GM12875 (cell line): ENCODE measurements at regions not wholly inside any gene's neighbourhood (a gene's known extent, or its start where the extent isn't known, plus 50 kb on each side); places are given as distances from the start of the nearest gene placed in this dataset.

Experiments used
- H3K4me3 ChIP-seq: one replicate; pipeline ENCODE4 v1.5.1; 2011; ENCODE audit warnings: low read depth, low read length, control low read depth
- CTCF ChIP-seq: IDR thresholded peaks from 2 replicates; pipeline ENCODE4 v1.5.1; 2011; ENCODE audit warnings: low read depth, mild to moderate bottlenecking, control low read depth, inconsistent platforms, low read length, moderate library complexity, borderline replicate concordance; ENCODE audit not compliant: insufficient read depth

DNA sequence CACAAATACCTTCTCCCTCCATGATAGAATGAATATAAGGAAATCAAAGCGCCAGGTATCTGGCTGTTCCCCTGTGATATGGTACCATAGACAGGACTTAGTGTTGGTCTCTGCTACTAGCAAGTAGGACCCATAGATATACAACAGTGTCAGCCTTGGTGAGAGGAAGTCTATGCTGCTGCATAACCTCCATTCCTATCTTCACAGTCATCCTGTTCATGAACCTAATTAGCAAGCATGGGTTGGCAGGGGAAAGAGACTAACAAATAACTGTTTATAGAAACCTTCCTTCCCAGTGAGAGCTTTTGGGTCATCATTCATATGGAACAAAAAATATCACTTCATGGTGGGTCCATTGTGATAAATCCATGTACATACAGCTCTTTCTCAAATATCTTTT, 188.9 kb upstream of the FAM98A start:
- TF ChIP-seq CTCF = no peak
- no peak overlapping the region for H3K4me3 ChIP-seq

- H3K4me3 ChIP-seq = no peak overlapping the region
- TF ChIP-seq CTCF = no peak
Measured at GRCh38 chr2:33786881-33787280, 187.8 kb upstream of the FAM98A start.

DNA sequence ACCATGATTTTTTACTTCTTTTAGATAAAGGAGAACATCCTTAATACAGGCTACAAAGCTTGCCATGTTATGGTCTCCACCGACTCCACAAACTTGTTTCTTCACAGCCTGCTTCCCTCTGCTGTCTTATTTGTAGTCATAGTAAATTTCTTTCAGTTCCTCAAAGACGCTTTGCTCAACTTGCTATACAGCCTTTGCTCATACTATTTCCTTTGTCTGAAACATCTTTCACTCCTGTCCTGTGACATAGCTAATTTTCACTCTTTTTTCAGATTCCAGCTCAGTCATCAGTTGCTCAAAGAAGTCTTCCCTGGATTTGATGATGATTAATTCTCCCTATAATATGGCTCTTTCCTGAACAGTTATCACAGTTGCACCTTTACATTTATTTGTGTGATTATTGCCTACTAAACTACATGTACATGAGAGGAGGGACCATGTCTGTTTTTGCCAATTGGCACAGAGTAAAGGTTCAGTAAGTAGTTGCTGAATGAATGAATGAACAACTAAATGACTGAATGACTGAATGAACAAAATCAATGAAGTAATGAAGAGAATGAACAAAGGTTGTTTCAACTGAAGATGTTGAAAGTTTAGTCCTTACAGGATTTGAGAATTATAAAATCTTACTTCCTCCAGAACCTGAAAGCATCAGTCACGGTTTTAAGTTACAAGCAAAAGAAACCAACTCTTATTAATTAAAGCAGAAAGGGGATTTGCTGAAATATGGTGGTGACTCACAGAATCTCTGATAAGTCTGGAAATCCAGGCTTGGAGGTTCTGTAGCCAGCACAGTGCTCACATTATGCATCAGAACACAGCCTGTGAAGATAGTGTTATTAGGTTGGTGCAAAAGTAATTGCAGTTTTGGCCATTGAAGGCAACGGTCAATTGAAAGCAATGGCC, 186.4 kb upstream of the FAM98A start:
- no peak for TF ChIP-seq CTCF
- H3K4me3 ChIP-seq = no peak overlapping the region

GRCh38 chr2:33784488-33784887, 185.4 kb upstream of the FAM98A start:
- H3K4me3 ChIP-seq = no peak overlapping the region
- no peak for TF ChIP-seq CTCF

- peak; percentile 26; the same call in 1 of the 2 replicates for TF ChIP-seq CTCF
- H3K4me3 ChIP-seq = no peak overlapping the region
Measured at GRCh38 chr2:33782395-33783230, 183.5 kb upstream of the FAM98A start.

DNA sequence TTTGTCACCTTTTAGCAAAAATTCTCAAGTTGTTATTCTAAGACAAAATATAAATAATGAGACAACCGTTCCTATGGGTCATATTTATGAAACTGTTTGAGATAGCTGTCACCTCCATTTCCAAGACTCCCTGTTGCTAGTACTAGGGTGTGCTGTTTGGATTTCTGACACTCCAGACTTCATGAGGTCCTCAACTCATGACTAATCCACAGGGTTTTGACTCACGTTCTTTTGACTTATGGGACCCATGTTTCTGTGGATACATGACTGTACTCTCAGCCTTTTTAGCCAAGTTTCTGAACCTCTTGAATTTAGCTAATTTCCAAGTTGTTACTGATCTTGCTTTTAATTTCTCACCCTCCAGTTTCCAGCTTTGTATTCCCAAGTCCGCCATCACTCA, 178.7 kb upstream of the FAM98A start:
- TF ChIP-seq CTCF = no peak
- H3K4me3 ChIP-seq = no peak overlapping the region
